ENCODE measurements at regions not wholly inside any gene's neighbourhood (a gene's known extent, or its start where the extent isn't known, plus 50 kb on each side); places are given as distances from the start of the nearest gene placed in this dataset.

DNA sequence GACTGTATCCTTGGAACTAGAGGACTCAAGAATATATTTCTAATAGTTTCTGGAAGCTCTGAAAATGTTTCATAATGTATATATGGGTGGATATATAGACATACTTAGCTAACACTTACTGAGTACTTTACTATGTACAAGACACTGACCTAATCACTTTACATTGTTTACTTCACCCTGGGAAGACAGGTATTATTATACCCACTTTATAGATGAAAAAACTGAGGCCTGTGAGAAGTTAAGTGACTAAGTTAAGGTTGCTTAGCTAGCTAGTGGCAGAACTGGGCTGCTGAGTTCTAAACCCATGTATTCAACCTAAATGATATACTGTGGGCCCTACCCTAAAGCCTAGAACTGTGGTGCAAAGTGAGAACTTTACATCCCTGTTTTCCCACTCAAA is 79.1 kb upstream of the SSTR1 start:
- Histone ChIP-seq H3K4me3 (ENCODE audit: low read depth, low read length) (no peak overlapping the region), H3K27me3 (ENCODE audit: control insufficient read depth, insufficient read depth, low read length) (no peaks in the 10 kb centered on the region), H3K9me3 (ENCODE audit: control insufficient read depth, insufficient read depth, low read length) (no peaks in the 10 kb centered on the region), H3K27ac (ENCODE audit: low read depth, low read length) (no peak overlapping the region)
- ChIA-PET CTCF (no interaction called here), POLR2A (no interaction called here)
- TF ChIP-seq, protein P1, sequence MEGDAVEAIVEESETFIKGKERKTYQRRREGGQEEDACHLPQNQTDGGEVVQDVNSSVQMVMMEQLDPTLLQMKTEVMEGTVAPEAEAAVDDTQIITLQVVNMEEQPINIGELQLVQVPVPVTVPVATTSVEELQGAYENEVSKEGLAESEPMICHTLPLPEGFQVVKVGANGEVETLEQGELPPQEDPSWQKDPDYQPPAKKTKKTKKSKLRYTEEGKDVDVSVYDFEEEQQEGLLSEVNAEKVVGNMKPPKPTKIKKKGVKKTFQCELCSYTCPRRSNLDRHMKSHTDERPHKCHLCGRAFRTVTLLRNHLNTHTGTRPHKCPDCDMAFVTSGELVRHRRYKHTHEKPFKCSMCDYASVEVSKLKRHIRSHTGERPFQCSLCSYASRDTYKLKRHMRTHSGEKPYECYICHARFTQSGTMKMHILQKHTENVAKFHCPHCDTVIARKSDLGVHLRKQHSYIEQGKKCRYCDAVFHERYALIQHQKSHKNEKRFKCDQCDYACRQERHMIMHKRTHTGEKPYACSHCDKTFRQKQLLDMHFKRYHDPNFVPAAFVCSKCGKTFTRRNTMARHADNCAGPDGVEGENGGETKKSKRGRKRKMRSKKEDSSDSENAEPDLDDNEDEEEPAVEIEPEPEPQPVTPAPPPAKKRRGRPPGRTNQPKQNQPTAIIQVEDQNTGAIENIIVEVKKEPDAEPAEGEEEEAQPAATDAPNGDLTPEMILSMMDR (IDR thresholded peaks at IDR 0.05; ENCODE audit: low read depth, low read length) = no peak
- no peak for DNase-seq (ENCODE audit: low read depth, low spot score)

- ChIA-PET CTCF (interaction anchor here (0.5 kb wide), 1 partner anchor 68 kb away, joined by 3 read pairs; no protein-coding TSS in a partner anchor), POLR2A (no interaction called here)
- H3K9me3 ChIP-seq (ENCODE audit: control insufficient read depth, insufficient read depth, low read length) = no peaks in the 10 kb centered on the region
- no peak overlapping the region for H3K4me3 ChIP-seq (ENCODE audit: low read depth, low read length)
- DNase-seq (ENCODE audit: low read depth, low spot score) = no peak
- H3K27ac ChIP-seq (ENCODE audit: low read depth, low read length) = no peak overlapping the region
- TF ChIP-seq, protein P1 (IDR thresholded peaks at IDR 0.05; ENCODE audit: low read depth, low read length) = no peak
- H3K27me3 ChIP-seq (ENCODE audit: control insufficient read depth, insufficient read depth, low read length) = no peaks in the 10 kb centered on the region
These were observed 78.5 kb upstream of the SSTR1 start for GRCh38 chr14:38129192-38129591.

DNA sequence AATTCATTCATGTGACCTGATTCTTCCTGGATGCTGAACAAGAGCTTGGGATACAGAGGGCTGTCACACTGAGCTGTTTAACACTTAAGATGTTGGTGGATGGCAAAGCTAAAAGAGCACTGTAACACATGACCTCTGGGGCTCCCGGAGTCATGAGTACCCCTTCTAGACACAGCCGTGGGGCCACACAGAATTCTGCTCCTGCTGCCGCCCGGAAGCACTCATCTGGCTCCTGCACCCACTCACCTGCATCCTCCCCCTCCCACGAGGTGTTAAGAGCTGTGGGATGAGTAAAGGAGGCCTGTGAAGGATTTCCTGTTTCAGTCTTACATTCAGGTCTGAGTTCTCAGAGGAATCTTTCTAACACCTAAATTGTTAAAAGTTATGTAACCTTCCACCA is 78.0 kb upstream of the SSTR1 start:
- POLR2A ChIA-PET = no interaction called here
- no peak for DNase-seq (ENCODE audit: low read depth, low spot score)

GRCh38 chr14:38134416-38135030 is 73.2 kb upstream of the SSTR1 start:
- POLR2A ChIA-PET = no interaction called here

More for the DNA sequence above, 78.0 kb upstream of the SSTR1 start:
- no peaks in the 10 kb centered on the region for H3K9me3 ChIP-seq (ENCODE audit: control insufficient read depth, insufficient read depth, low read length)
- TF ChIP-seq, protein P1 (IDR thresholded peaks at IDR 0.05; ENCODE audit: low read depth, low read length) = no peak
- CTCF ChIA-PET = interaction anchor here (0.5 kb wide), 1 partner anchor 68 kb away, joined by 3 read pairs; no protein-coding TSS in a partner anchor
- H3K4me3 ChIP-seq (ENCODE audit: low read depth, low read length) = no peak overlapping the region
- no peaks in the 10 kb centered on the region for H3K27me3 ChIP-seq (ENCODE audit: control insufficient read depth, insufficient read depth, low read length)
- no peak overlapping the region for H3K27ac ChIP-seq (ENCODE audit: low read depth, low read length)

More at GRCh38 chr14:38134416-38135030, 73.2 kb upstream of the SSTR1 start:
- TF ChIP-seq, protein P1 (IDR thresholded peaks at IDR 0.05; ENCODE audit: low read depth, low read length) = no peak
- Histone ChIP-seq H3K4me3 (ENCODE audit: low read depth, low read length) (no peak overlapping the region), H3K27me3 (ENCODE audit: control insufficient read depth, insufficient read depth, low read length) (no peaks in the 10 kb centered on the region), H3K9me3 (ENCODE audit: control insufficient read depth, insufficient read depth, low read length) (no peaks in the 10 kb centered on the region), H3K27ac (ENCODE audit: low read depth, low read length) (no peak overlapping the region)
- CTCF ChIA-PET = no interaction called here
- DNase-seq (ENCODE audit: low read depth, low spot score) = no peak

Data from AG04450 (cell line).